Heart left ventricle (tissue), 16 donors: ENCODE measurements at regions not wholly inside any gene's neighbourhood (a gene's known extent, or its start where the extent isn't known, plus 50 kb on each side); places are given as distances from the start of the nearest gene placed in this dataset.

Experiments
- ATAC-seq, 4 donors: fragments of 200-7000 bp; cut with Tn5 transposase; one replicate each; pipeline ENCODE4 v1.9.1; 2020 to 2022; ENCODE audit warnings: moderate library complexity in 4 of 4, mild to moderate bottlenecking in 3 of 4, moderate number of reproducible peaks in 1 of 4
- DNase-seq, 5 donors: peaks; one replicate each; pipeline ENCODE4 v3.0.0-alpha.2; 2020
- H3K27ac ChIP-seq, 12 donors: fragments of 200-600 bp; sonication (generic) in 4 of 12; one replicate each; pipeline versions ENCODE4 v1.5.0 to v1.8.0; 2016 to 2022; ENCODE audit warnings: mild to moderate bottlenecking in 2 of 12
- H3K27me3 ChIP-seq, 9 donors: fragments of 200-600 bp; sonication (generic) in 2 of 9; one replicate each; pipeline versions ENCODE4 v1.5.1 to v1.8.0; 2016 to 2022; ENCODE audit warnings: mild to moderate bottlenecking in 3 of 9
- H3K36me3 ChIP-seq, 9 donors: fragments of 200-600 bp; sonication (generic) in 2 of 9; one replicate each; pipeline versions ENCODE4 v1.5.0 to v1.8.0; 2018 to 2022; ENCODE audit warnings: mild to moderate bottlenecking in 2 of 9
- H3K4me1 ChIP-seq, 12 donors: fragments of 200-600 bp; sonication (generic) in 4 of 12; one replicate each; pipeline versions ENCODE4 v1.5.0 to v1.8.0; 2016 to 2022; ENCODE audit warnings: mild to moderate bottlenecking in 3 of 12
- H3K4me3 ChIP-seq, 12 donors: fragments of 200-600 bp; sonication (generic) in 4 of 12; one replicate each; pipeline versions ENCODE4 v1.5.0 to v1.8.0; 2017 to 2022; ENCODE audit warnings: mild to moderate bottlenecking in 9 of 12, moderate library complexity in 4 of 12
- H3K9me3 ChIP-seq, 12 donors: fragments of 200-600 bp; sonication (generic) in 4 of 12; one replicate each; pipeline versions ENCODE4 v1.5.0 to v1.8.0; 2016 to 2022; ENCODE audit warnings: mild to moderate bottlenecking in 1 of 12
- CTCF ChIP-seq, 12 donors: fragments of 200-600 bp; sonication (generic) in 4 of 12; IDR thresholded peaks; one replicate each; pipeline versions ENCODE4 v1.5.0 to v1.8.0; 2018 to 2022; ENCODE audit warnings: antibody characterized with exemption in 12 of 12, mild to moderate bottlenecking in 5 of 12
- POLR2A ChIP-seq, 2 donors: fragments of 450-650 bp; IDR thresholded peaks; one replicate each; pipeline ENCODE4 v1.6.1; 2017; ENCODE audit warnings: antibody characterized with exemption in 2 of 2, mild to moderate bottlenecking in 2 of 2, moderate library complexity in 2 of 2
- WGBS, 4 donors: extraction: QIAGEN DNeasy Blood & Tissue Kit in 2 of 4; methylation state at CpG; one replicate each; pipeline versions ENCODE4 v1.1.5 to v1.1.7; 2013 to 2018; 5-methylcytosine and 5-hydroxymethylcytosine counted together
- intact Hi-C, 10 donors: fragments of 100-400 bp; cut with DNase I; formaldehyde crosslinking; loops; one replicate each; pipeline versions ENCODE4 v1.11.1 to v1.14.2; 2022
- donor health status: ischemic (EF 13 %, LVEDD 7.1; RV severe dilation, severe dysfunction).
- donor health status: healthy with polysubstance abuse.
- donor health status: DM: no; HTN: yes; CAD: no.
- donor health status: DM: no; HTN: no; CAD: no.
- donor health status: ischemic (EF 25% LVEDD 6.9; RV normal size, moderate dysfunction).
- donor health status: ischemic (EF 25% LVEDD 5.7; RV mildly dilated, moderate dysfunction).
- donor health status: healthy.
- donor health status: DM: yes; HTN: yes; CAD: no.
- donor health status: ischemic (EF 35%, LVEDD 5.7; RV mildly dilated, moderate dysfunction).
- donor health status: nonischemic (EF 11% LVEDD 7.7; RV severe dilation, severe dysfunction).
- donor health status: DM: yes; HTN: yes; CAD: no.
- donor health status: PGD.
- donor health status: ischemic (EF 29% LVEDD 5.4; RV normal size, mild dysfunction).
- donor health status: nonischemic (EF 23%, LVEDD 6.1; RV moderate dilation, normal function).

DNA sequence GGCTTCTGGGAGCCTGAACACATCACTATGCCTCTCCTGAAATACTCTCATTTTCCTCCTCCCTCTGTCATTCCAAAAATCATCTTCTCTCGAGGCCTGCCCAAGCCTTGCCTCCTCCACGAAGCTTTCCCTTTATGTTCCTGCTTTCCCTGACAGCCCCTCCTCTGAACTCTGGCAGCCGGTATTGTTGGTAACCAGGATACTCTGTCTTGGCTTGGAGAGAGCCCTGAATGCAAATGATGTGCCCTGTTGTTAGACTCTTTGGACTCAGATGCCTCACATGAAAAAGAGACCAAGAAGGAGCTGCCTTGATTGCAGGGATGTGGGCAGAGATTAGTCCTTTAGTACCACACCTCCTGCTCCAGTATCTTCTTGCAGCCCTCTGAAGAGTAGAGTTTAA is 138.5 kb upstream of the DLX2 start:
- no peak for DNase-seq
- Histone ChIP-seq H3K27ac (no peak overlapping the region), H3K36me3 (no peaks in the 10 kb centered on the region), H3K27me3 (peaks cover 0 to 26% (median 7%) of the 10 kb centered on the region in 9 donors), H3K4me1 (peaks cover 0 to 6% (median 0%) of the 10 kb centered on the region in 12 donors), H3K4me3 (no peak overlapping the region), H3K9me3 (no peaks in the 10 kb centered on the region)
- no peak for ATAC-seq
- TF ChIP-seq POLR2A (IDR thresholded peaks at IDR 0.05), result no peak
- no peak for TF ChIP-seq CTCF (IDR thresholded peaks at IDR 0.05)
- 79 to 89% (median 84%) methylated on average over 3 of the region's 3 CpGs for WGBS, 4 donors
- intact Hi-C loops, result no loop called here

GRCh38 chr2:172242471-172242870 is 139.8 kb upstream of the DLX2 start:
- WGBS, 4 donors, result 76 to 95% (median 81%) methylated on average over 1 of the region's 1 CpG
- H3K36me3 ChIP-seq, result no peaks in the 10 kb centered on the region

DNA sequence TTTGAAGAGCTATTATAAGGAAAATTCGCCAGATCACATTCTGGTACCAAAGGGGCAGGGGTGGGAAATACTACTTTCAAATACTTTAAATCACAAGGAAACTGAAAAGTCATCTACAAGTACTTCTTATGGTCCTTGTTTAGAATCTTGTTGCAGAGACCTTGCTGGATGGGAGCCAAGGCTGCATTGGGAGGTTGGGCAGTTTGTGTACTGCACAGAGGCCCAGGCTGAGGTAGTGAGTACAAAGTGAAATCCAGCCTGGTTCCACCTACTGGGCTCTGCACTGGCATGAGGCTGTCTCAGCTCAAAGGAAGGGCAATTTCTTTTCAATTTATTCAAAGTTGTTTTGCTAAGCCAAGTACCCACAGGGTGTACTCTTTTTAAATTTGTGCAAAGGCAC is 140.3 kb upstream of the DLX2 start:
- H3K4me1 ChIP-seq, result peaks cover 0 to 6% (median 0%) of the 10 kb centered on the region in 12 donors
- H3K27me3 ChIP-seq, result peaks cover 0 to 11% (median 0%) of the 10 kb centered on the region in 9 donors
- no peak for DNase-seq
- no peak overlapping the region for H3K27ac ChIP-seq
- no peak for ATAC-seq
- no peaks in the 10 kb centered on the region for H3K36me3 ChIP-seq
- 96 to 100% (median 99%) methylated on average over 1 of the region's 1 CpG for WGBS, 4 donors
- TF ChIP-seq CTCF (IDR thresholded peaks at IDR 0.05) (no peak), POLR2A (IDR thresholded peaks at IDR 0.05) (no peak)
- intact Hi-C loops, result no loop called here
- H3K4me3 ChIP-seq, result no peak overlapping the region
- H3K9me3 ChIP-seq, result no peaks in the 10 kb centered on the region

More at GRCh38 chr2:172242471-172242870, 139.8 kb upstream of the DLX2 start:
- no peak for DNase-seq
- H3K27ac ChIP-seq, result no peak overlapping the region
- H3K4me1 ChIP-seq, result peaks cover 0 to 6% (median 0%) of the 10 kb centered on the region in 12 donors
- intact Hi-C loops, result no loop called here
- peaks cover 0 to 14% (median 0%) of the 10 kb centered on the region in 9 donors for H3K27me3 ChIP-seq
- no peak overlapping the region for H3K4me3 ChIP-seq
- TF ChIP-seq CTCF (IDR thresholded peaks at IDR 0.05), result no peak
- no peak for TF ChIP-seq POLR2A (IDR thresholded peaks at IDR 0.05)
- no peak for ATAC-seq
- no peaks in the 10 kb centered on the region for H3K9me3 ChIP-seq

GRCh38 chr2:172244419-172245130 is 141.9 kb upstream of the DLX2 start:
- DNase-seq (no peak), ATAC-seq (no peak)
- H3K4me1 ChIP-seq, result peaks cover 0 to 6% (median 0%) of the 10 kb centered on the region in 12 donors
- no peaks in the 10 kb centered on the region for H3K27me3 ChIP-seq
- intact Hi-C loops, result no loop called here
- H3K27ac ChIP-seq, result no peak overlapping the region
- TF ChIP-seq POLR2A (IDR thresholded peaks at IDR 0.05), result no peak
- no peak for TF ChIP-seq CTCF (IDR thresholded peaks at IDR 0.05)
- H3K36me3 ChIP-seq, result no peaks in the 10 kb centered on the region
- H3K4me3 ChIP-seq, result no peak overlapping the region
- WGBS, 4 donors, result 88 to 95% (median 92%) methylated on average over 3 of the region's 3 CpGs
- H3K9me3 ChIP-seq, result no peaks in the 10 kb centered on the region
